Left ventricle myocardium inferior (tissue), 1 donor: ENCODE measurements at regions not wholly inside any gene's neighbourhood (a gene's known extent, or its start where the extent isn't known, plus 50 kb on each side); places are given as distances from the start of the nearest gene placed in this dataset.

Source experiments
- DNase-seq: peaks from one replicate; pipeline ENCODE4 v3.0.0-alpha.2; 2020
- H3K27ac ChIP-seq: fragments of 200-600 bp; replicated peaks from 2 replicates; pipeline ENCODE4 v1.8.0; 2021
- H3K27me3 ChIP-seq: fragments of 200-600 bp; 2 replicates; pipeline ENCODE4 v1.8.0; 2021; ENCODE audit warnings: low read depth
- H3K36me3 ChIP-seq: fragments of 200-600 bp; 2 replicates; pipeline ENCODE4 v1.8.0; 2021
- H3K4me1 ChIP-seq: fragments of 200-600 bp; 2 replicates; pipeline ENCODE4 v1.8.0; 2021
- H3K4me3 ChIP-seq: fragments of 200-600 bp; 2 replicates; pipeline ENCODE4 v1.8.0; 2021; ENCODE audit warnings: mild to moderate bottlenecking, moderate library complexity
- H3K9me3 ChIP-seq: fragments of 200-600 bp; replicated peaks from 2 replicates; pipeline ENCODE4 v1.8.0; 2021
- CTCF ChIP-seq: fragments of 200-600 bp; IDR thresholded peaks from 2 replicates; pipeline ENCODE4 v1.8.0; 2021; ENCODE audit warnings: antibody characterized with exemption, mild to moderate bottlenecking, borderline replicate concordance
- intact Hi-C: fragments of 100-400 bp; cut with micrococcal nuclease; formaldehyde crosslinking; loops from one replicate; pipeline ENCODE4 v1.11.0; 2022
- donor health status: DM: no; HTN: yes; CAD: no; lungs with severe emphysema.

- Histone ChIP-seq H3K9me3 (peaks cover 13% of the 10 kb centered on the region), H3K4me3 (no peak overlapping the region), H3K27me3 (peaks cover 8% of the 10 kb centered on the region), H3K27ac (no peak overlapping the region), H3K36me3 (no peaks in the 10 kb centered on the region), H3K4me1 (no peaks in the 10 kb centered on the region)
- DNase-seq, result no peak
- intact Hi-C loops, result no loop called here
- TF ChIP-seq CTCF, result no peak
Observed at GRCh38 chr3:105096071-105096470, 270.6 kb upstream of the ALCAM start.

- no peak for DNase-seq
- Histone ChIP-seq H3K4me3 (no peak overlapping the region), H3K9me3 (no peaks in the 10 kb centered on the region), H3K4me1 (no peaks in the 10 kb centered on the region), H3K36me3 (no peaks in the 10 kb centered on the region), H3K27ac (no peak overlapping the region), H3K27me3 (no peaks in the 10 kb centered on the region)
- intact Hi-C loops, result no loop called here
- no peak for TF ChIP-seq CTCF
Observed at GRCh38 chr3:105101603-105102002, 265.1 kb upstream of the ALCAM start.

GRCh38 chr3:105103139-105103538 lies 263.6 kb upstream of the ALCAM start:
- intact Hi-C loops, result no loop called here
- no peaks in the 10 kb centered on the region for H3K36me3 ChIP-seq
- no peak overlapping the region for H3K4me3 ChIP-seq
- H3K27me3 ChIP-seq, result no peaks in the 10 kb centered on the region
- no peaks in the 10 kb centered on the region for H3K4me1 ChIP-seq
- H3K27ac ChIP-seq, result no peak overlapping the region
- DNase-seq, result no peak
- TF ChIP-seq CTCF, result no peak
- H3K9me3 ChIP-seq, result no peaks in the 10 kb centered on the region

GRCh38 chr3:105108823-105109222 lies 257.9 kb upstream of the ALCAM start:
- H3K4me1 ChIP-seq, result no peaks in the 10 kb centered on the region
- H3K9me3 ChIP-seq, result peaks cover 34% of the 10 kb centered on the region
- no peak for TF ChIP-seq CTCF
- H3K4me3 ChIP-seq, result no peak overlapping the region
- no peaks in the 10 kb centered on the region for H3K36me3 ChIP-seq
- no peak for DNase-seq
- no peak overlapping the region for H3K27ac ChIP-seq
- H3K27me3 ChIP-seq, result no peaks in the 10 kb centered on the region
- intact Hi-C loops, result no loop called here

- Histone ChIP-seq H3K9me3 (peaks cover 8% of the 10 kb centered on the region), H3K4me3 (no peak overlapping the region), H3K27me3 (no peaks in the 10 kb centered on the region), H3K36me3 (no peaks in the 10 kb centered on the region), H3K4me1 (no peaks in the 10 kb centered on the region), H3K27ac (no peak overlapping the region)
- no peak for TF ChIP-seq CTCF
- no peak for DNase-seq
- intact Hi-C loops, result no loop called here
Observed at GRCh38 chr3:105118905-105119304, 247.8 kb upstream of the ALCAM start.
